MM.1S (cell line): ENCODE measurements at regions not wholly inside any gene's neighbourhood (a gene's known extent, or its start where the extent isn't known, plus 50 kb on each side); places are given as distances from the start of the nearest gene placed in this dataset.
"Not testable (repeated sequence)": the region's sequence is repeated elsewhere in the genome, so short reads cannot be mapped to it uniquely, and the experiment has no call there.

Source experiments
- DNase-seq: peaks from one replicate; pipeline ENCODE4 v3.0.0-alpha.2; 2015
- H2AFZ ChIP-seq: fragments of 300-600 bp; sonication (generic); 2 replicates; pipeline ENCODE4 v1.6.0; 2016; ENCODE audit warnings: antibody characterized with exemption, low read length
- H3F3A ChIP-seq: fragments of 300-600 bp; sonication (generic); 2 replicates; pipeline ENCODE4 v1.6.1; 2016; ENCODE audit warnings: mild to moderate bottlenecking, antibody characterized with exemption, low read length, moderate library complexity, mixed read lengths; ENCODE audit not compliant: insufficient read depth
- H3K27ac ChIP-seq: fragments of 300-600 bp; sonication (generic); 2 replicates; pipeline ENCODE4 v1.5.1; 2016; ENCODE audit warnings: mild to moderate bottlenecking, low read length
- H3K27me3 ChIP-seq: fragments of 300-600 bp; sonication (generic); replicated peaks from 2 replicates; pipeline ENCODE4 v1.6.0; 2016; ENCODE audit warnings: low read length; ENCODE audit not compliant: insufficient read depth
- H3K36me3 ChIP-seq: fragments of 300-600 bp; sonication (generic); replicated peaks from 2 replicates; pipeline ENCODE4 v1.6.1; 2016; ENCODE audit warnings: mild to moderate bottlenecking, low read length, mixed read lengths; ENCODE audit not compliant: insufficient read depth
- H3K4me1 ChIP-seq: fragments of 300-600 bp; sonication (generic); 2 replicates; pipeline ENCODE4 v1.6.1; 2016; ENCODE audit warnings: low read length, mixed read lengths
- H3K4me2 ChIP-seq: fragments of 300-600 bp; sonication (generic); 2 replicates; pipeline ENCODE4 v1.6.0; 2016; ENCODE audit warnings: low read depth, low read length
- H3K4me3 ChIP-seq: fragments of 300-600 bp; sonication (generic); 2 replicates; pipeline ENCODE4 v1.5.1; 2016; ENCODE audit warnings: low read length, mixed read lengths
- H3K79me2 ChIP-seq: fragments of 300-600 bp; sonication (generic); 2 replicates; pipeline ENCODE4 v1.6.1; 2016; ENCODE audit warnings: mixed run types, low read length, mixed read lengths
- H3K9ac ChIP-seq: fragments of 300-600 bp; sonication (generic); 2 replicates; pipeline ENCODE4 v1.6.1; 2016; ENCODE audit warnings: low read length, mixed read lengths
- H3K9me2 ChIP-seq: fragments of 300-600 bp; sonication (generic); replicated peaks from 2 replicates; pipeline ENCODE4 v1.6.1; 2016; ENCODE audit warnings: mild to moderate bottlenecking, low read length, mixed read lengths; ENCODE audit not compliant: insufficient read depth
- H3K9me3 ChIP-seq: fragments of 300-600 bp; sonication (generic); replicated peaks from 2 replicates; pipeline ENCODE4 v1.6.1; 2016; ENCODE audit warnings: mild to moderate bottlenecking, low read length, mixed read lengths; ENCODE audit not compliant: insufficient read depth
- H4K20me1 ChIP-seq: fragments of 300-600 bp; sonication (generic); 2 replicates; pipeline ENCODE4 v1.6.1; 2016; ENCODE audit warnings: mild to moderate bottlenecking, low read length, moderate library complexity, mixed read lengths; ENCODE audit not compliant: insufficient read depth
- EZH2 ChIP-seq: fragments of 300-600 bp; sonication (generic); optimal IDR thresholded peaks from 2 replicates; pipeline ENCODE3; 2017; ENCODE audit warnings: low read depth, mild to moderate bottlenecking, antibody characterized with exemption, low read length, mixed read lengths
- EZH2phosphoT487 ChIP-seq: fragments of 300-600 bp; sonication (generic); IDR thresholded peaks from 2 replicates; pipeline ENCODE4 v1.6.1; 2018; ENCODE audit warnings: antibody characterized with exemption, low read length
- TF ChIP-seq, protein P1 (sequence below): fragments of 300-600 bp; sonication (generic); IDR thresholded peaks from 2 replicates; pipeline ENCODE4 v1.5.1; 2016; ENCODE audit warnings: antibody characterized with exemption, low read length, mixed read lengths

DNA sequence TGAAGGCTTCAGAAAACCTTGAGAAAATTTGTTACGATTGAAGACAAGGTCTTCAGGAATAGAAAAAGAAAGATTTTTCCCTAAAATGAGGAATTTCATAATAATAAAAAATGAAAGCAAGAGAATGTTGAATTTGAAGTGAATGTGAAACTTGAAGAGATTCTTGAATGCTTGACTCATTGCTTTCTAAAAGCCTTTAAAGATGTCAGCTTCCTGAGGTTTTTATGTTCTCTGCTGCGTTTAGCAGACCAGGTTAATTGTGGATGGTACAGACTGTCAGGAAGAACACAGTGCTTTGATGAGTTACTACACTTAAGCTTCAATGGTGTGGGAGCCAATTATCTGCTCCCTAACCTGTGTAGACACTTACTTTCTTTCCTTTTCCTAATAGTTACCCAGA lies 96.3 kb upstream of the FNDC3A start:
- H3K27ac ChIP-seq: no peak overlapping the region
- H3K4me2 ChIP-seq: peak overlapping the region; percentile 63; the same call in 1 of the 2 replicates
- no peaks in the 10 kb centered on the region for H3K9me3 ChIP-seq
- H3K27me3 ChIP-seq: no peaks in the 10 kb centered on the region
- TF ChIP-seq EZH2: no peak
- TF ChIP-seq, protein P1, sequence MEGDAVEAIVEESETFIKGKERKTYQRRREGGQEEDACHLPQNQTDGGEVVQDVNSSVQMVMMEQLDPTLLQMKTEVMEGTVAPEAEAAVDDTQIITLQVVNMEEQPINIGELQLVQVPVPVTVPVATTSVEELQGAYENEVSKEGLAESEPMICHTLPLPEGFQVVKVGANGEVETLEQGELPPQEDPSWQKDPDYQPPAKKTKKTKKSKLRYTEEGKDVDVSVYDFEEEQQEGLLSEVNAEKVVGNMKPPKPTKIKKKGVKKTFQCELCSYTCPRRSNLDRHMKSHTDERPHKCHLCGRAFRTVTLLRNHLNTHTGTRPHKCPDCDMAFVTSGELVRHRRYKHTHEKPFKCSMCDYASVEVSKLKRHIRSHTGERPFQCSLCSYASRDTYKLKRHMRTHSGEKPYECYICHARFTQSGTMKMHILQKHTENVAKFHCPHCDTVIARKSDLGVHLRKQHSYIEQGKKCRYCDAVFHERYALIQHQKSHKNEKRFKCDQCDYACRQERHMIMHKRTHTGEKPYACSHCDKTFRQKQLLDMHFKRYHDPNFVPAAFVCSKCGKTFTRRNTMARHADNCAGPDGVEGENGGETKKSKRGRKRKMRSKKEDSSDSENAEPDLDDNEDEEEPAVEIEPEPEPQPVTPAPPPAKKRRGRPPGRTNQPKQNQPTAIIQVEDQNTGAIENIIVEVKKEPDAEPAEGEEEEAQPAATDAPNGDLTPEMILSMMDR: no peak
- TF ChIP-seq EZH2phosphoT487: no peak
- peaks cover 7% of the 10 kb centered on the region; the same call in 1 of the 2 replicates for H3F3A ChIP-seq
- no peaks in the 10 kb centered on the region for H3K9me2 ChIP-seq
- H3K9ac ChIP-seq: no peak overlapping the region
- no peaks in the 10 kb centered on the region for H4K20me1 ChIP-seq
- H3K4me1 ChIP-seq: peaks cover 11% of the 10 kb centered on the region
- H3K4me3 ChIP-seq: no peak overlapping the region
- DNase-seq: peak; percentile 33
- H2AFZ ChIP-seq: no peak overlapping the region
- H3K79me2 ChIP-seq: no peaks in the 10 kb centered on the region
- no peaks in the 10 kb centered on the region for H3K36me3 ChIP-seq

DNA sequence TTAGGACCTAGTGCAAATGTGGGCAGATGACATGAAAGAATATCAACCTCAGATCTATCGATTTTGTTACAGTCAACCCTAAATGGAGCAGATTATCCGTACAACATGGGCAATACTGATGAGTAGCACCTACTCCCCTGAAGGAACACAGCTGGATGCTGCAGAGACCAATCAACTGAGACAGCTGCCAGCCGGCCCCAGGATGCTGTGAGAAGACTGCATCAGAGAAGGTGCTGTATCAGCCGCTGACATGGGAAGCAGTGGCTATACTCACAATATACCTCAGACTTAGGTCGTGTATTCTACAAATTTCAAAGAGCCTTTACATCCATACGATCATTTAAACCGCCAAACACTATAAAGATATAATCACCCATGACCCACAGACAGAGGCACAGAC lies 95.9 kb upstream of the FNDC3A start:
- no peak for DNase-seq
- Histone ChIP-seq H3K4me1 (peaks cover 11% of the 10 kb centered on the region), H3K27me3 (no peaks in the 10 kb centered on the region), H3K4me2 (peak overlapping the region; percentile 63; the same call in 1 of the 2 replicates), H3K9me2 (no peaks in the 10 kb centered on the region), H3K79me2 (no peaks in the 10 kb centered on the region), H3K9ac (no peak overlapping the region), H3K9me3 (no peaks in the 10 kb centered on the region), H3K27ac (no peak overlapping the region), H3F3A (peaks cover 9% of the 10 kb centered on the region; the same call in 1 of the 2 replicates), H2AFZ (no peak overlapping the region), H3K4me3 (no peak overlapping the region), H3K36me3 (no peaks in the 10 kb centered on the region), H4K20me1 (no peaks in the 10 kb centered on the region)
- TF ChIP-seq EZH2: no peak
- TF ChIP-seq, protein P1: no peak
- TF ChIP-seq EZH2phosphoT487: no peak

DNA sequence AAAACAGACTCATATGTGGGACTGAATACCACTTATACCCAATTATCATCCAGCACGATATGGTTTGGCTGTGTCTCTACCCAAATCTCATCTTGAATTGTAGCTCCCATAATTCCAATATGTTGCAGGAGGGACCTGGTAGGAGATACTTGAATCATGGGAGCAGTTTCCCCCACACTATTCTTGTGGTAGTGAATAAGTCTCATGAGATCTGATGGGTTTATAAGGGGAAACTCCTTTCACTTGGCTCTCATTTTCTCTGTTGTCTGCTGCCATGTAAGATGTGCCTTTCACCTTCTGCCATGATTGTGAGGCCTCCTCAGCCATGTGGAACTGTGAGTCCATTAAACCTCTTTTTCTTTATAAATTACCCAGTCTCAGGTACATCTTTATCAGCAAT lies 91.9 kb upstream of the FNDC3A start:
- H4K20me1 ChIP-seq, H3F3A ChIP-seq, H2AFZ ChIP-seq, H3K27me3 ChIP-seq, H3K9me3 ChIP-seq, H3K36me3 ChIP-seq, H3K79me2 ChIP-seq, H3K9ac ChIP-seq, H3K4me3 ChIP-seq, H3K9me2 ChIP-seq, DNase-seq: not testable (repeated sequence)
- peak overlapping the region; percentile 15; the same call in 1 of the 2 replicates for H3K4me2 ChIP-seq
- H3K4me1 ChIP-seq: peaks cover 18% of the 10 kb centered on the region
- H3K27ac ChIP-seq: peak overlapping the region; percentile 69; the same call in 1 of the 2 replicates

DNA sequence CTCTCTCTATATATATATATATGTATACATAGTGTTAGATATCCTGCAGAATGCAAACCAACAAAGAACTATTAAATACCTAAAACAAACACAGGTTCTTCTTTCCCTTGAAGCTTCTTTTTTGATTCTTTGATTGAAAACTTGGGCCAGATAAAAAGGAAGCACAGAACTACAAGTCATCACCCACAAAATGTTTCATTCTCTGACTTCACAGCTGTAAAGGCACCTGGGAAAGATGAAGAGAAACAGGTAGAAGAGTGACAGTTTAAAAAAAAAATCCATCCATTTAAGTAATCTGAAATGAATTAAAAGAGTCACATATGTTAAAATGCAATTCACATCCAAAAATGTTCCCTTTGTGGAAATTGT lies 90.7 kb upstream of the FNDC3A start:
- Histone ChIP-seq H3K27me3 (no peaks in the 10 kb centered on the region), H3K4me3 (no peak overlapping the region), H3K9ac (no peak overlapping the region), H2AFZ (0 out of 2 replicates have a peak overlapping the region, but pooled peaks have one; percentile 19), H3K9me3 (no peaks in the 10 kb centered on the region), H3K36me3 (no peaks in the 10 kb centered on the region), H3K79me2 (no peaks in the 10 kb centered on the region), H3K27ac (peak overlapping the region; percentile 69; the same call in 1 of the 2 replicates), H4K20me1 (no peaks in the 10 kb centered on the region), H3F3A (0 out of 2 replicates have a peak, but pooled peaks cover 4% of the 10 kb centered on the region), H3K4me2 (peak overlapping the region; percentile 41; the same call in 1 of the 2 replicates), H3K9me2 (no peaks in the 10 kb centered on the region), H3K4me1 (peaks cover 12% of the 10 kb centered on the region)
- DNase-seq: peak; percentile 43
- TF ChIP-seq, protein P1: no peak
- TF ChIP-seq EZH2 (no peak), EZH2phosphoT487 (no peak)
